ENCODE measurements at regions not wholly inside any gene's neighbourhood (a gene's known extent, or its start where the extent isn't known, plus 50 kb on each side); places are given as distances from the start of the nearest gene placed in this dataset.

DNA sequence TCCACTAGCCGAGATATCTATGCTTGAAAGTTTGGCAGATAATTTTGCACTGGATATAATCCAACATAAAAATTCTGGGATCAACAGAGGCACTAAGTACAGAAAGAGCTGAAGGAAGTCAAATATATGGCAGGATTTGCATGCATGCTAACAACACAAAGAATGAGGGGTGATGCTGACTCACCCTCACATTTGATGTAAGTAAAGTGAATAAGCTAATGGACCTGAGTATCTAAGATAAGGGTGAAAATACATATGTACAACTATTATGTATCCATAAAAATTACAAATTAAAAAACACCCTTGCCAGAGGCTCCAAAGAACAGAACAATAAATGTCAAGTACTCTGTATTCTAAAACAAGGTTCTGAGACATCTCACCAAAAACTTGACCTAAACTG, 63.8 kb upstream of the PRDX4 start:
- FAIRE-seq (no peak), DNase-seq (ENCODE audit: low read depth in 1 of 2, low spot score in 2 of 2) (no peak)
- Histone ChIP-seq H4K91ac (replicated peaks; ENCODE audit: insufficient read length, low read length) (no peak overlapping the region), H3K4me2 (ENCODE audit: insufficient read depth in 1 of 2, low read depth in 2 of 2, low read length in 2 of 2) (no peak overlapping the region), H4K5ac (ENCODE audit: insufficient read length, low read depth, low read length) (no peak overlapping the region), H2AFZ (ENCODE audit: low read length) (no peak overlapping the region), H2AK5ac (ENCODE audit: low read depth, low read length) (no peak overlapping the region), H3K9me3 (ENCODE audit: insufficient read depth in 2 of 2, low read depth in 1 of 2, low read length in 1 of 2) (no peaks in the 10 kb centered on the region), H3K9ac (replicated peaks in 1 of 4; ENCODE audit: extremely low read depth in 1 of 4, low read depth in 3 of 4, low read length in 3 of 4) (no peak overlapping the region), H3K79me2 (ENCODE audit: control insufficient read depth in 1 of 2, insufficient read depth in 2 of 2, low read length in 2 of 2) (no peaks in the 10 kb centered on the region), H2BK120ac (replicated peaks; ENCODE audit: low read depth, low read length) (no peak overlapping the region), H2BK15ac (ENCODE audit: low read length) (no peak overlapping the region), H2BK5ac (ENCODE audit: low read depth, low read length) (no peak overlapping the region), H2BK20ac (ENCODE audit: low read length) (no peak overlapping the region), H3K79me1 (ENCODE audit: low read depth, low read length) (no peaks in the 10 kb centered on the region), H3K4me3 (ENCODE audit: extremely low read depth in 1 of 4, insufficient read depth in 2 of 4, low read depth in 3 of 4, low read length in 4 of 4) (no peak overlapping the region), H4K8ac (ENCODE audit: extremely low read depth, insufficient read depth, low read length) (no peak overlapping the region), H3K36me3 (ENCODE audit: control insufficient read depth in 2 of 4, insufficient read depth in 4 of 4, low read length in 3 of 4) (no peaks in the 10 kb centered on the region), H3K23ac (ENCODE audit: insufficient read length) (no peak overlapping the region), H3K4me1 (replicated peaks in 1 of 4; ENCODE audit: control insufficient read depth in 3 of 4, insufficient read depth in 4 of 4, low read length in 3 of 4) (no peaks in the 10 kb centered on the region), H2BK12ac (ENCODE audit: low read depth, low read length) (no peak overlapping the region), H4K20me1 (replicated peaks in 1 of 2; ENCODE audit: control insufficient read depth in 1 of 2, insufficient read depth in 2 of 2, low read length in 2 of 2) (no peaks in the 10 kb centered on the region), H3K23me2 (ENCODE audit: low read depth, low read length) (no peaks in the 10 kb centered on the region), H3K27ac (ENCODE audit: low read depth, low read length) (no peak overlapping the region), H3K18ac (ENCODE audit: extremely low read depth, low read length) (no peak overlapping the region), H3K14ac (ENCODE audit: insufficient read length) (no peak overlapping the region), H3K27me3 (replicated peaks in 1 of 4; ENCODE audit: control insufficient read depth in 3 of 4, extremely low read depth in 1 of 4, insufficient read depth in 3 of 4, low read length in 3 of 4) (no peaks in the 10 kb centered on the region), H3K56ac (replicated peaks; ENCODE audit: insufficient read length, low read depth, low read length) (no peak overlapping the region), H3K4ac (replicated peaks; ENCODE audit: insufficient read length, low read depth, low read length) (no peak overlapping the region)
- 55% methylated on average over 1 of the region's 1 CpG; no CpG with 5 or more reads in 1 of the 2 experiments for WGBS, 2 experiments (ENCODE audit: extremely low coverage in 1 of 2, insufficient coverage in 1 of 2, insufficient read length in 1 of 2, insufficient replicate concordance in 2 of 2, low coverage in 1 of 2, low lambda C conversion rate in 2 of 2, missing lambda C conversion rate in 1 of 2)
- ChIA-PET POLR2A (ENCODE audit: partially characterized antibody) (no interaction called here), CTCF (ENCODE audit: partially characterized antibody) (interaction anchor here (0.6 kb wide), 1 partner anchor 14 kb away, joined by 3 read pairs; no protein-coding TSS in a partner anchor)
- TF ChIP-seq GTF2F1 (IDR thresholded peaks at IDR 0.05; ENCODE audit: borderline replicate concordance, low read depth, low read length), result no peak
- no peak for TF ChIP-seq YY1 (IDR thresholded peaks at IDR 0.05; ENCODE audit: low read depth, low read length)
- TF ChIP-seq CEBPB (IDR thresholded peaks at IDR 0.05; ENCODE audit: low read depth, low read length), result no peak
- no peak for TF ChIP-seq KDM4A (IDR thresholded peaks at IDR 0.05; ENCODE audit: low read depth, low read length, severe bottlenecking)
- no peak for TF ChIP-seq BACH1 (IDR thresholded peaks at IDR 0.05; ENCODE audit: low read length)
- TF ChIP-seq RBBP5 (IDR thresholded peaks at IDR 0.05; ENCODE audit: borderline replicate concordance, low read depth, low read length), result no peak
- no peak for TF ChIP-seq CHD1 (IDR thresholded peaks at IDR 0.05; ENCODE audit: low read depth, low read length)
- TF ChIP-seq, protein P1, sequence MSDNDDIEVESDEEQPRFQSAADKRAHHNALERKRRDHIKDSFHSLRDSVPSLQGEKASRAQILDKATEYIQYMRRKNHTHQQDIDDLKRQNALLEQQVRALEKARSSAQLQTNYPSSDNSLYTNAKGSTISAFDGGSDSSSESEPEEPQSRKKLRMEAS (IDR thresholded peaks at IDR 0.05), result no peak
- no peak for TF ChIP-seq ZNF274 (IDR thresholded peaks at IDR 0.05; ENCODE audit: borderline replicate concordance, extremely low read depth, low read length)
- no peak for TF ChIP-seq BCL11A (IDR thresholded peaks at IDR 0.05; ENCODE audit: low read depth in 2 of 2, low read length in 2 of 2)
- TF ChIP-seq SP1 (IDR thresholded peaks at IDR 0.05; ENCODE audit: low read depth, low read length), result no peak
- no peak for TF ChIP-seq MAFK (IDR thresholded peaks at IDR 0.05; ENCODE audit: low read depth, low read length)
- TF ChIP-seq SIX5 (IDR thresholded peaks at IDR 0.05; ENCODE audit: low read depth, low read length), result no peak
- TF ChIP-seq NRF1 (IDR thresholded peaks at IDR 0.05; ENCODE audit: low read depth, low read length), result no peak
- TF ChIP-seq EP300 (IDR thresholded peaks at IDR 0.05; ENCODE audit: borderline replicate concordance in 1 of 2, low read depth in 2 of 2, low read length in 2 of 2), result no peak
- no peak for TF ChIP-seq FOSL1 (IDR thresholded peaks at IDR 0.05; ENCODE audit: insufficient read depth, low read depth, low read length)
- no peak for TF ChIP-seq TEAD4 (IDR thresholded peaks at IDR 0.05; ENCODE audit: low read depth, low read length)
